ENCODE measurements at regions not wholly inside any gene's neighbourhood (a gene's known extent, or its start where the extent isn't known, plus 50 kb on each side); places are given as distances from the start of the nearest gene placed in this dataset.

- TF ChIP-seq POLR2A (IDR thresholded peaks at IDR 0.05): no peak
- TF ChIP-seq, protein P1, sequence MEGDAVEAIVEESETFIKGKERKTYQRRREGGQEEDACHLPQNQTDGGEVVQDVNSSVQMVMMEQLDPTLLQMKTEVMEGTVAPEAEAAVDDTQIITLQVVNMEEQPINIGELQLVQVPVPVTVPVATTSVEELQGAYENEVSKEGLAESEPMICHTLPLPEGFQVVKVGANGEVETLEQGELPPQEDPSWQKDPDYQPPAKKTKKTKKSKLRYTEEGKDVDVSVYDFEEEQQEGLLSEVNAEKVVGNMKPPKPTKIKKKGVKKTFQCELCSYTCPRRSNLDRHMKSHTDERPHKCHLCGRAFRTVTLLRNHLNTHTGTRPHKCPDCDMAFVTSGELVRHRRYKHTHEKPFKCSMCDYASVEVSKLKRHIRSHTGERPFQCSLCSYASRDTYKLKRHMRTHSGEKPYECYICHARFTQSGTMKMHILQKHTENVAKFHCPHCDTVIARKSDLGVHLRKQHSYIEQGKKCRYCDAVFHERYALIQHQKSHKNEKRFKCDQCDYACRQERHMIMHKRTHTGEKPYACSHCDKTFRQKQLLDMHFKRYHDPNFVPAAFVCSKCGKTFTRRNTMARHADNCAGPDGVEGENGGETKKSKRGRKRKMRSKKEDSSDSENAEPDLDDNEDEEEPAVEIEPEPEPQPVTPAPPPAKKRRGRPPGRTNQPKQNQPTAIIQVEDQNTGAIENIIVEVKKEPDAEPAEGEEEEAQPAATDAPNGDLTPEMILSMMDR (IDR thresholded peaks at IDR 0.05 in 4 of 5, conservative IDR thresholded peaks at IDR 0.05 in 1 of 5): no peak
Observed at GRCh38 chr7:17544401-17544800, 245.9 kb downstream of the AHR start.
